T-cell (primary cell): ENCODE measurements at regions not wholly inside any gene's neighbourhood (a gene's known extent, or its start where the extent isn't known, plus 50 kb on each side); places are given as distances from the start of the nearest gene placed in this dataset.

Source experiments
- ATAC-seq, 4 experiments: fragments of 200-7000 bp in 3 of 4; fragments of 150-1000 bp in 1 of 4; cut with Tn5 transposase; replicated peaks in 1 of 4; 1 replicate in 3 of 4; 2 replicates in 1 of 4; pipeline ENCODE4 v1.10.0; 2021; ENCODE audit warnings: moderate library complexity in 3 of 4, mild to moderate bottlenecking in 2 of 4, moderate number of reproducible peaks in 1 of 4
- CTCF ChIA-PET, 2 donors: fragments of 300-600 bp; sonication (Branson Sonifier 250); formaldehyde crosslinking; loops; one replicate each; lab custom pipeline; 2022; ENCODE audit warnings: antibody characterized with exemption in 2 of 2; lab: Charles Lee
- POLR2A ChIA-PET, 2 donors: fragments of 300-600 bp; sonication (Branson Sonifier 250); formaldehyde crosslinking; loops; one replicate each; lab custom pipeline; 2022; ENCODE audit warnings: antibody characterized with exemption in 2 of 2; lab: Charles Lee
- DNase-seq, 35 experiments: peaks; one replicate each; pipeline versions ENCODE4 v3.0.0 to v3.0.0-alpha.2; 2013 to 2023
- H3K27ac ChIP-seq: one replicate; pipeline ENCODE4 v1.5.1; 2013; ENCODE audit warnings: low read length
- H3K27me3 ChIP-seq, 2 experiments: replicated peaks in 1 of 2; 1 replicate in 1 of 2; 2 replicates in 1 of 2; pipeline versions ENCODE4 v1.6.1 to v1.7.0; 2013; ENCODE audit warnings: low read length in 1 of 2, mixed read lengths in 1 of 2; ENCODE audit not compliant: control insufficient read depth in 2 of 2, insufficient read depth in 2 of 2; ENCODE audit errors: extremely low read depth in 1 of 2
- H3K36me3 ChIP-seq, 2 donors: 1 replicate in 1 of 2; 2 replicates in 1 of 2; pipeline versions ENCODE4 v1.6.1 to v1.7.0; 2013; ENCODE audit warnings: low read length in 1 of 2; ENCODE audit not compliant: control insufficient read depth in 2 of 2, insufficient read depth in 1 of 2; ENCODE audit errors: extremely low read depth in 1 of 2
- H3K4me1 ChIP-seq, 2 experiments: 1 replicate in 1 of 2; 2 replicates in 1 of 2; pipeline versions ENCODE4 v1.6.1 to v1.7.0; 2013; ENCODE audit warnings: low read length in 2 of 2, mixed read lengths in 1 of 2; ENCODE audit not compliant: insufficient read depth in 2 of 2, control insufficient read depth in 1 of 2; ENCODE audit errors: extremely low read depth in 1 of 2
- H3K4me3 ChIP-seq, 2 donors: 1 replicate in 1 of 2; 2 replicates in 1 of 2; pipeline versions ENCODE4 v1.5.1 to v1.7.0; 2013; ENCODE audit warnings: mild to moderate bottlenecking in 2 of 2, low read length in 1 of 2, moderate library complexity in 1 of 2; ENCODE audit not compliant: control insufficient read depth in 1 of 2; ENCODE audit errors: extremely low read depth in 1 of 2
- H3K9me3 ChIP-seq: 2 replicates; pipeline ENCODE4 v1.7.0; 2013
- H3K27ac Mint-ChIP-seq, 2 donors: one replicate each; pipeline ENCODE4 v1.8.0; 2020 to 2021; ENCODE audit warnings: mild to moderate bottlenecking in 2 of 2, mixed read lengths in 2 of 2
- H3K27me3 Mint-ChIP-seq, 2 donors: one replicate each; pipeline ENCODE4 v1.8.0; 2021 to 2022; ENCODE audit warnings: mixed read lengths in 2 of 2
- H3K36me3 Mint-ChIP-seq: one replicate; pipeline ENCODE4 v1.8.0; 2021; ENCODE audit warnings: mixed read lengths
- H3K4me1 Mint-ChIP-seq, 3 donors: one replicate each; pipeline ENCODE4 v1.8.0; 2020 to 2022; ENCODE audit warnings: mixed read lengths in 3 of 3, mild to moderate bottlenecking in 1 of 3
- H3K4me3 Mint-ChIP-seq, 3 donors: one replicate each; pipeline ENCODE4 v1.8.0; 2020 to 2022; ENCODE audit warnings: mild to moderate bottlenecking in 3 of 3, mixed read lengths in 3 of 3, moderate library complexity in 3 of 3
- H3K9me3 Mint-ChIP-seq, 3 donors: one replicate each; pipeline ENCODE4 v1.8.0; 2020 to 2022; ENCODE audit warnings: mixed read lengths in 3 of 3
- WGBS: methylation state at CpG from one replicate; pipeline ENCODE4 v1.1.5; 2013; ENCODE audit warnings: missing lambda C conversion rate; ENCODE audit not compliant: insufficient coverage; 5-methylcytosine and 5-hydroxymethylcytosine counted together

DNA sequence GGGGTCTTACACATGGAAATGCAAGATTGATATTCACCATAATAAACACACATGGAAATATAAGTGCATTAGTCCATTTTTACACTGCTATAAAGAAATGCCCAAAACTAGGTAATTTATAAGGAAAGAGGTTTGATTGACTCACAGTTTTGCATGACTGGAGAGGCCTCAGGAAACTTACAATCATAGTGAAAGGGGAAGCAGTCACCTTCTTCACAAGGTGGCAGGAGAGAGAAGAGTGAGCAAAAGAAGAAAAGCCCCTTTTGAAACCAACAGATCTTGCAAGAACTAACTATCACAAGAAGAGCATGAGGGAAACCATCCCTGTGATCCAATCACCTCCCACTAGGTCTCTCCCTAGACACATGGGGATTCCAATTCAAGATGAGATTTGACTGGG lies 111.7 kb upstream of the TP63 start:
- Histone ChIP-seq H3K27me3 (no peaks in the 10 kb centered on the region), H3K27ac (no peak overlapping the region), H3K4me3 (no peak overlapping the region), H3K9me3 (no peaks in the 10 kb centered on the region), H3K36me3 (no peaks in the 10 kb centered on the region), H3K4me1 (no peaks in the 10 kb centered on the region)
- Mint-ChIP-seq H3K36me3 (peaks cover 11% of the 10 kb centered on the region), H3K9me3 (peaks cover 18 to 21% (median 18%) of the 10 kb centered on the region in 3 donors), H3K27me3 (no peaks in the 10 kb centered on the region), H3K27ac (no peak overlapping the region), H3K4me1 (no peaks in the 10 kb centered on the region), H3K4me3 (no peak overlapping the region)
- ATAC-seq (no peak), DNase-seq (no peak)
- ChIA-PET CTCF (no interaction called here), POLR2A (no interaction called here)

DNA sequence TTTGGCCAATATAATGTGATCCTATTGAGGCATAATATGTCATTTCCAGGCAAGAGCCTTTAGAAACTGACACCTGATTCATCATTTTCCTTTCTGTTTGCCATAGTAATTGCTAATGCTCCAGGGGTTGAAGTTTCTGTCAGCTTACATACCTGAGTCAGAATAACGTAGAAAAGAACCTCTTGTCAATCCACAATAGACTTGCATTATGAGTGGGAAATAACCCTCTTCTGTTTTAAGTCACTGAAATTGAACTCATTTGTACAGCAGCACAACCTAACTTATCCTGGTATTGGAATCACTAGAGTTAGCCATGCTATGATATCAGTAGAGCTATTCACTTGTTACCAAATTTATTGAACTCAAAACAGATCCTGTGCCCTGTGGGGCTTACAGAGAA lies 101.7 kb upstream of the TP63 start:
- H3K4me3 ChIP-seq = no peak overlapping the region
- peaks cover 4 to 8% (median 7%) of the 10 kb centered on the region in 3 donors for H3K4me1 Mint-ChIP-seq

DNA sequence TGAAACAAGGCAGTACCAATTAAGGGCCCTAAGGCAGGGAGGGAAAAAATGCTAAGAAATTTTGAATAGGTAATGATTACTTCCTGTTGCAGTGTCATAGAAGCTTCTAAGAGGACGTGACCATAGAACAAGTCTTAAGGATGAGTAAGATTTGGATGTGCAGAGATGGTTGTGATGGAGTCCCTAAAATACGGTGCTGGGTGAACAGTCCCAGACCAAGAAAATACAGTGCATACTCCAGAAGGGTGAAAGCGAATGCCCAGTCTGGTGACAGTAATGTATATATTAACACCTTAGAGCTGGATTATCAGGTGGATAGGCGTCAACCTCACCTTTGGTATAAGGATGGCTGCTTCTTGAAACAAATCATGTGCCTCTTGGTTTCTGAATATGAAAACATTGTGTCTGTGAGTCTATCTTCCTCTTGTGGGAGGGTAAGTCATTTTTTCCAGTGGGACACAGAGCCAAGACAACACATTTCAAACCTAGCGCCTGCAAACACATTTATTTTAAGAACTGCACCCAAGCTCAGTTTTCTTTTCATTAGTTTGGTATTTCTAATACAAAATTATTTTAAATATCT lies 101.2 kb upstream of the TP63 start:
- H3K9me3 Mint-ChIP-seq = peaks cover 0 to 8% (median 6%) of the 10 kb centered on the region in 3 donors
- Histone ChIP-seq H3K9me3 (peaks cover 2% of the 10 kb centered on the region), H3K27ac (no peak overlapping the region), H3K4me1 (peaks cover 0 to 6% of the 10 kb centered on the region in 2 experiments), H3K4me3 (no peak overlapping the region), H3K36me3 (no peaks in the 10 kb centered on the region), H3K27me3 (no peaks in the 10 kb centered on the region)
- ChIA-PET CTCF (no interaction called here), POLR2A (no interaction called here)
- no peak for DNase-seq
- H3K27ac Mint-ChIP-seq = no peak overlapping the region
- no peak for ATAC-seq
- 33% methylated on average over 1 of the region's 5 CpGs for WGBS
- H3K27me3 Mint-ChIP-seq = no peaks in the 10 kb centered on the region
- H3K4me1 Mint-ChIP-seq = peaks cover 4 to 8% (median 7%) of the 10 kb centered on the region in 3 donors
- no peaks in the 10 kb centered on the region for H3K36me3 Mint-ChIP-seq
- no peak overlapping the region for H3K4me3 Mint-ChIP-seq

More for the DNA sequence above, 101.7 kb upstream of the TP63 start:
- H3K27me3 Mint-ChIP-seq = no peaks in the 10 kb centered on the region
- DNase-seq (no peak), ATAC-seq (no peak)
- Histone ChIP-seq H3K27ac (no peak overlapping the region), H3K27me3 (no peaks in the 10 kb centered on the region), H3K36me3 (no peaks in the 10 kb centered on the region), H3K9me3 (peaks cover 2% of the 10 kb centered on the region), H3K4me1 (peaks cover 0 to 6% of the 10 kb centered on the region in 2 experiments)
- H3K36me3 Mint-ChIP-seq = no peaks in the 10 kb centered on the region
- no CpG with 5 or more reads among the region's 1 CpG for WGBS
- CTCF ChIA-PET = no interaction called here
- POLR2A ChIA-PET = interaction anchor here in 1 of 2 donors (0.5 kb wide), 1 partner anchor 119 kb away, joined by 3 read pairs; no protein-coding TSS in a partner anchor
- H3K4me3 Mint-ChIP-seq = no peak overlapping the region
- no peak overlapping the region for H3K27ac Mint-ChIP-seq
- H3K9me3 Mint-ChIP-seq = peaks cover 0 to 8% (median 6%) of the 10 kb centered on the region in 3 donors

DNA sequence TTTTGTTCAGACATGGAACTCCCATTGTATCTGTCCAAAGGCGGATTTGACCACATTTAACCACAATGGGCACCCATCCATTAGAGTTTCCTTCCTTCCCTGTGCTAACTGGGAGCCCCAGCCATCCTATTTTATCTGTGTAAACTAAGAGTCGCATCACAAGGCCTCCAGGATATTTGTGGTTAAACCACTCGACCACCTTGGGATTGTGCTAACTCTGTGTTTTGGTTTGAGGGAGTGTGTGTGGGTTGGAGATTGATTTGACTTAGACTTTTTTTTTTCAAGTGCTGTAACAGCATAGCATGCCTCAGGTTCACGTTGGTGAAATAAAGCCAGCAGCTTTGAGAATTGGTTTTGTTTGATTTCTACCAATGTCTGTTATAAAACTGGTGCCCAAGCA lies 100.4 kb upstream of the TP63 start:
- Mint-ChIP-seq H3K9me3 (peaks cover 0 to 6% (median 3%) of the 10 kb centered on the region in 3 donors), H3K36me3 (no peaks in the 10 kb centered on the region), H3K4me1 (peaks cover 4 to 8% (median 7%) of the 10 kb centered on the region in 3 donors), H3K4me3 (no peak overlapping the region), H3K27me3 (no peaks in the 10 kb centered on the region), H3K27ac (no peak overlapping the region)
- Histone ChIP-seq H3K4me3 (no peak overlapping the region), H3K27me3 (no peaks in the 10 kb centered on the region), H3K9me3 (peaks cover 2% of the 10 kb centered on the region), H3K4me1 (peaks cover 0 to 6% of the 10 kb centered on the region in 2 experiments), H3K27ac (no peak overlapping the region), H3K36me3 (no peaks in the 10 kb centered on the region)
- ChIA-PET CTCF (no interaction called here), POLR2A (no interaction called here)
- 40% methylated on average over 3 of the region's 4 CpGs for WGBS
- DNase-seq = no peak
- no peak for ATAC-seq

DNA sequence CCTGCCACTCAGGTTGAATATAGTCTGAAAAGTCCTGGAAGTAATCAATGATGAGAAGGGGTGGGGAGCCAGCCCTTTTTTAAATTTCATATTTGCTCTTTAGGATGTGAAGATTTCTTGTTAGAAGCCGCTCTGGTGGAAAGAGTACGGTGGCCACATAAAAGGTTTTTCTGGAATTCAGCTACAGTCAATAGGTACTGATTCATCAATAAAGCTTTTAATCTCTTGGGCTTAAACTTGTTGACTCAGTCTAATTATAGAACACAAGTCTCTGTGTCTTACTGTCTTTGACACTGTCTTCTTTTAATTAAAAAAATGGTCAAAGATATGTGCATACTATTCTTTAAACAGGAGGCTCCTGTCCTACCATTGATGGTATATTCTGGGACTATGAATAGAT lies 99.9 kb upstream of the TP63 start:
- Histone ChIP-seq H3K4me1 (peaks cover 0 to 6% of the 10 kb centered on the region in 2 experiments), H3K27me3 (no peaks in the 10 kb centered on the region), H3K36me3 (no peaks in the 10 kb centered on the region), H3K9me3 (no peaks in the 10 kb centered on the region), H3K27ac (no peak overlapping the region), H3K4me3 (no peak overlapping the region)
- Mint-ChIP-seq H3K4me1 (peaks cover 4 to 9% (median 8%) of the 10 kb centered on the region in 3 donors), H3K9me3 (peaks cover 0 to 1% (median 0%) of the 10 kb centered on the region in 3 donors), H3K27me3 (no peaks in the 10 kb centered on the region), H3K4me3 (no peak overlapping the region), H3K36me3 (no peaks in the 10 kb centered on the region), H3K27ac (no peak overlapping the region)
- no peak for DNase-seq
- POLR2A ChIA-PET = interaction anchor here in 1 of 2 donors (0.5 kb wide), 1 partner anchor 409 kb away, joined by 3 read pairs; no protein-coding TSS in a partner anchor
- ATAC-seq = no peak
- CTCF ChIA-PET = no interaction called here
- 100% methylated on average over 1 of the region's 2 CpGs for WGBS

DNA sequence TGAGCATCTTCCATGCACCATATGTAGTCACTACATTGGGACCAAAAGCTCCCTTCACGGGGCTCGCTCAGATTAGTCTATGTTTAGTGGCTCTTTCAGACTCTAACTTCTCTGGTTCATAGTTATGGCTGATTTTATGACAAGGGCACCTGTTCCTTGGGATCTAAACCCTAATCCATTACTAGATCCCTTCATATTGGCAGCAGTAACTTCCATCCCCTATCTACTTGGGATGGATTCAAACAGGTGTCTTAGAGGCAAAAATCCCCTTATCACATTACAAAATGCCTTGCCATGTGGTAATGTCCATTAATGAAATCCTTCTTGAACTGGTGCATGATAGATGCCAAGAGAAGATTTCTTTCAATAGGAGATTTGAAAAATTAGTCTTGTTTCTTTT lies 96.7 kb upstream of the TP63 start:
- Mint-ChIP-seq H3K27me3 (no peaks in the 10 kb centered on the region), H3K36me3 (no peaks in the 10 kb centered on the region), H3K27ac (no peak overlapping the region), H3K4me3 (no peak overlapping the region), H3K4me1 (peaks cover 11 to 21% (median 16%) of the 10 kb centered on the region in 3 donors), H3K9me3 (no peaks in the 10 kb centered on the region)
- ATAC-seq = no peak
- WGBS = 90% methylated on average over 2 of the region's 2 CpGs
- CTCF ChIA-PET = no interaction called here
- Histone ChIP-seq H3K27me3 (no peaks in the 10 kb centered on the region), H3K36me3 (no peaks in the 10 kb centered on the region), H3K9me3 (no peaks in the 10 kb centered on the region), H3K4me3 (no peak overlapping the region), H3K4me1 (peaks cover 0 to 6% of the 10 kb centered on the region in 2 experiments), H3K27ac (no peak overlapping the region)
- DNase-seq = no peak
- POLR2A ChIA-PET = interaction anchor here in 1 of 2 donors (0.5 kb wide), 1 partner anchor 1798 kb away, joined by 7 read pairs; no protein-coding TSS in a partner anchor
